H1 (cell line): ENCODE measurements at regions not wholly inside any gene's neighbourhood (a gene's known extent, or its start where the extent isn't known, plus 50 kb on each side); places are given as distances from the start of the nearest gene placed in this dataset.

ENCODE experiments used
- CHD1 ChIP-seq: IDR thresholded peaks from 2 replicates; pipeline ENCODE4 v1.6.1; 2012; ENCODE audit warnings: low read depth, low read length, improper control_type of control experiment
- CTCF ChIP-seq, 3 experiments: IDR thresholded peaks; 1 replicate in 2 of 3; 2 replicates in 1 of 3; pipeline versions ENCODE4 v1.5.1 to v1.6.1; 2011; ENCODE audit warnings: low read length in 3 of 3, mild to moderate bottlenecking in 3 of 3, inconsistent platforms in 2 of 3, low read depth in 1 of 3, moderate library complexity in 1 of 3; ENCODE audit not compliant: insufficient read depth in 1 of 3; ENCODE audit errors: control extremely low read depth in 1 of 3
- EZH2 ChIP-seq: fragments of 200-600 bp; sonication (generic); IDR thresholded peaks from 2 replicates; pipeline ENCODE4 v1.7.1; 2012; ENCODE audit warnings: low read depth, mild to moderate bottlenecking, moderate library complexity, low read length, inconsistent platforms; ENCODE audit not compliant: severe bottlenecking
- JUN ChIP-seq: IDR thresholded peaks from 2 replicates; pipeline ENCODE4 v1.6.1; 2011; ENCODE audit warnings: low read depth, mild to moderate bottlenecking, improper control_type of control experiment, low read length
- JUND ChIP-seq: IDR thresholded peaks from 2 replicates; pipeline ENCODE4 v1.6.1; 2011; ENCODE audit warnings: mild to moderate bottlenecking, improper control_type of control experiment, low read length
- NRF1 ChIP-seq: IDR thresholded peaks from 2 replicates; pipeline ENCODE4 v1.6.1; 2011; ENCODE audit warnings: mild to moderate bottlenecking, low read depth, low read length, improper control_type of control experiment
- POLR2A ChIP-seq, 2 experiments: IDR thresholded peaks; 1 replicate in 1 of 2; 2 replicates in 1 of 2; pipeline ENCODE4 v1.6.1; 2011; ENCODE audit warnings: low read depth in 2 of 2, low read length in 2 of 2, mild to moderate bottlenecking in 2 of 2; ENCODE audit errors: control extremely low read depth in 1 of 2
- POLR2AphosphoS5 ChIP-seq: IDR thresholded peaks from 2 replicates; pipeline ENCODE4 v1.6.1; 2011; ENCODE audit warnings: low read depth, low read length
- SP2 ChIP-seq: IDR thresholded peaks from 2 replicates; pipeline ENCODE4 v1.6.1; 2012; ENCODE audit warnings: mild to moderate bottlenecking, low read length, inconsistent platforms
- TAF7 ChIP-seq: optimal IDR thresholded peaks from 2 replicates; pipeline ENCODE3; 2011; ENCODE audit warnings: low read depth, mild to moderate bottlenecking, inconsistent platforms, low read length, moderate library complexity, borderline replicate concordance
- TCF12 ChIP-seq: IDR thresholded peaks from 2 replicates; pipeline ENCODE4 v1.6.1; 2011; ENCODE audit warnings: low read depth, mild to moderate bottlenecking, low read length
- YY1 ChIP-seq: IDR thresholded peaks from 2 replicates; pipeline ENCODE4 v1.6.1; 2011; ENCODE audit warnings: low read depth, mild to moderate bottlenecking, low read length

GRCh38 chr12:41799671-41800070 lies 345.0 kb downstream of the GXYLT1 start:
- TF ChIP-seq EZH2 (no peak), CTCF (IDR thresholded peaks at IDR 0.05; ENCODE audit: control extremely low read depth in 1 of 3, insufficient read depth in 1 of 3, low read depth in 1 of 3, low read length in 3 of 3) (no peak), JUN (no peak), NRF1 (no peak), YY1 (no peak), CHD1 (no peak), POLR2AphosphoS5 (no peak), POLR2A (IDR thresholded peaks at IDR 0.05; ENCODE audit: control extremely low read depth in 1 of 2, low read depth in 2 of 2, low read length in 2 of 2) (no peak), TCF12 (no peak), SP2 (no peak), JUND (no peak), TAF7 (no peak)
